ENCODE measurements at regions not wholly inside any gene's neighbourhood (a gene's known extent, or its start where the extent isn't known, plus 50 kb on each side); places are given as distances from the start of the nearest gene placed in this dataset.

DNA sequence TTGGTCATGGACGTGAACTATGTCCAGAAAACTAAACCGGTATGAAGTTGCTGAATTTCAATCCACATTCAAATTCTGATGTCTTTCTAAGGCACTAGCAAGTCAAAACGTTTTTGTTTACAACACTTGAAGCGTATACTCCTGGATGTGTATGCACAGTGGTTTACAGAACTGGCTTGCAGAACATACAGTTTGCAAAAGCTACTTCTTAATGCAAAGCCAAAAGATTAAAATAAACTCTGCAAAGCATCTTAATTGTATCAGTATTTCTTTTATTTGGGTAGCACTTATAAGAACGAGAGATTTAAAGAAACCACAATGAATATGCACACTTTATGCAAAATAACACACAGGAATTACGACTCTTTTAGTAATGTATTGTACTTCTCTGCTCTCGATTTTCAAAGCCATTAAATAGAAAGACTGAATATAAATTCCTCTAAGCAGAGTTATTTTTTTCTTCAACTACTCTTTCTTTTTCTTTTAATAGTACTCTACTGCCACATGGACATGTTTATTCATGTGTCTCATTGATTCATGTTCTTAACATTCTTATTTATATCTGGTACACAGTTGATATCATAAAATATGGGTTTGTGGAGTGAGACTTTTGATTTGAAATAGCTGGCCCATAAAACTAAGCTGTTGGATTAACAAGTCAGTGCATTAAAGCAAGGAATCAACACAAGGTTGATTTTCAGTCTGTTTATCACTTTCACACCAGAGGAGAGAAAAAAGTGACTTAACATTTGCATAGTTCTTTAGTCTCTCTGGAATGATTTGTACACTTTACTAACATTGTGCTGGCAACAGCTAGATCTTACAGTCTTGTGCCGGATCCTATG, 189.4 kb upstream of the STEAP4 start:
- no peak for DNase-seq (ENCODE audit: low read depth)

DNA sequence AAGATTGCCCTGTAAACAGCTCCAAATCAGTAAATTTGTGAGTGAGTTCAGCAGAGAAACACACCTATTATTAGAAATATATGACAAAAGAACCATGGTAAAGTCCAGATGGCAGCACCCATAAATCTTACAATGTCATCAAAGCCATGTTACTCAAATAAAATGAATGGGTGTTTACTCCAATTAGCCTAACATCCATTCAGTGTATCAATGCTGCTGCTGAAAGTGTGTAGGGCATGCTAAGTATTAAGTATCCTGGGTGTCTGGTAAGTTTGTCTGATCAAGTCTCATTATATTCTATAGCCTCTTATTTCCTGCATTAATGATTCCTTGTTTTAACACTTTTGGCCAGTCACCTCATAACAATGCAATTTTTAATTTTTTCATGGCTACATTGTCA, 185.5 kb upstream of the STEAP4 start:
- no peak for DNase-seq (ENCODE audit: low read depth)

DNA sequence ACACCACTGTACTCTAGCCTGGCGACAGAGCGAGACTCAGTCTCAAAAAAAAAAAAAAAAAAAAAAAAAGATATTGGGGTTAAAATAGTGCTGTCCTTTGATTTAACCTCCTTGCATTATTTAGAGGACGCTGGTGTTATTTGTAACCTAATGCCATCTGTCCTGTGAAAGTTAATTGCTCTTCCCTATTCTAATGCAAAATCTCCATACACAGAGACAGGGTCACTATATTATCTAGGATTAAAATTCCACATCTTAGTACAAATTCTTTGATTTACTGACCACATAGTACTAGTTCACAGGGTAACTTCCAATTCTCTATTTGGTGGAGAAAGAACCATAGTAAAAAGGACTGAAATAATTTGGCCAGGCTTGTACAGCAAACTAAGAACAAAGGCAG, 184.2 kb upstream of the STEAP4 start:
- DNase-seq (ENCODE audit: low read depth), result no peak

- DNase-seq (ENCODE audit: low read depth), result no peak
Measured at GRCh38 chr7:88490161-88490560, 183.5 kb upstream of the STEAP4 start.

GRCh38 chr7:88485821-88486220, 179.1 kb upstream of the STEAP4 start:
- DNase-seq (ENCODE audit: low read depth), result no peak

DNA sequence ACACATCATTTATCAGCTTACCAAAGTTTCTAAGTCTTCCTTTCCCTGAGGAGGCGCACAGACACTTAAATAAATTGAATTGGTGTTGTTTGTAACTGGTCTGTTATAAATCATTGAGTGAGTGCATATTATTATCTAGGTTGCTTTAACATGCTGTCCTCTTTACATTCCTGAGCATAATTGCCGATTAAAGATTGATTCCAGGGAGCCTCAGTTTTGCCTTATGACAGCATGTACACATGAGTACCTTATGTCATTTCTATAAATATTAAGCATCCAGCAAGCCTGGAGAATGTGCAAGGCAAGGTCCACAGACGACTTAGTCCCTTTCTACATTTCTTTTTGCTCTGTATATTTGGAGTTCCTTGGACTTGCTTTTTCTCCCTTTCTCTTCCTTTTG, 177.9 kb upstream of the STEAP4 start:
- DNase-seq (ENCODE audit: low read depth), result no peak

DNA sequence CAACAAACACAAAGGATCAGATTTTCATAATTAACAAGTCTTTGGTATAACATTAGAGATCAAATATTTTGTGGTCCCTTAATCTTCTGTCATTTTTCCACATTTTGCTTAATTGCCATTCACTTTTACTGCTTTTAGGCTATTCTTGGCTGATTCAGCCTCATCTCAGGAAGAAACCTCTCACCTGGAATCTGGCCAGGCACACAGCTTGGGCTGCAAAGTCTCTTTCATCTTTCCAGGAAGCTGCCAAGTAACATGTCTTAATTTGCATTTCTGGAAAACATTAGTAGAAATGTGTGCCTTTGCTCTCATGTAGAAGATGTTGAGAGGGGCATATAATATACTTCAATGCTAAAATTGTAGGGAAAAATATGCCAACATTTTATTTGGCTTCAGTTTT, 174.2 kb upstream of the STEAP4 start:
- DNase-seq (ENCODE audit: low read depth), result no peak

DNA sequence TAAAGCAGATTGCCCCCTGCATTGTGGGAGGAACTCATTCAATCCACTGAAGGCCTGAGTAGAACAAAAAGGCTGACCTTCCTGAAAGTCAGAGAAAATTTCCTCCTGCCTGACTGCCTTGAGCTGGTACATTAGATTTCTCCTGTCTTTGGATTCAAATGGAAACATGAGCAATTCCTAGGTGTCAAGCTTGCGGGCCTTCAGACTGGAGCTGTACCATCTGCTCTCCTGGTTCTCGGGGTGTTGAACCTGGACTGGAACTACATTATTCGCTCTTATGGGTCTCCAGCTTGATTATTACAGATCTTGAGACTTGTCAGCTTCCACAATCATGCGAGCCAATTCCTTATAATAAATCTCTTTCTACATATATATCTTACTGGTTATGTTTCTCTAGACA, 173.6 kb upstream of the STEAP4 start:
- no peak for DNase-seq (ENCODE audit: low read depth)

DNA sequence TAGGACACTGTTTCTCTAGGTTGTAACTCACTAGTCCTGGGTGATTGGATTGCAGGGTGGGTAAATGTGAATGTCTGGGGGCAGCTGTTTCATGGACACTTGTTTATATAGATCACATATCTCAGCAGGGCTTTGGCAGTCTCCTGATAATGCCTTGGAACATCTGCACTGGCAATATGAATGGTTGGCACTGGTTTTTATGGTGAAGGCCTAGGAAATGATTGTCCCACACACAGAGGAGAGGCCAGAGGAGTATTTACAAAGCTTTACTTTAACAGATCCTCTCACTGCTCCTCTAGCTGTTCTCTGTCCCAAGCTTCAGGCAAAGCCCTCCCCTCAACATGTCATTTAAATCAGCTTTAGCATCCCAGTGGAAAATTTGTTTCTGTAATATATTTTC, 171.3 kb upstream of the STEAP4 start:
- DNase-seq (ENCODE audit: low read depth), result no peak

DNA sequence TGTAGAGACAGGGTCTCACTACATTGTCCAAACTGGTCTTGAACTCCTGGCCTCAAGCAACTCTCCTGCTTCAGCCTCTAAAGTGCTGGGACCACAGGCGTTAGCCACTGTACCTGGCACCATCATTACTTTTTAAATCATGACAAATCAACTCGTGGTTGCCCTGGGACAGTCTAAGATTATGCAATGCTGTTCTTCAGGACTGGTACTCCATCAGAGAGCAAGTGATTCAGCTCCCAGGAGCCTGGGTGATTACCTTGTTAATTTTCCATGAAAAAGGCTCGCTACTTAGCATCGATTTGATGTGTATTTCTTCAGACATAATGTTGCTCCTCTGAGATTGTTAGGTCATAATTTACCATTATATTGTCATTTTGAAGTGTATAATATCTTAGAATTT, 158.9 kb upstream of the STEAP4 start:
- no peak for DNase-seq (ENCODE audit: low read depth)

GRCh38 chr7:88462799-88463198, 156.1 kb upstream of the STEAP4 start:
- no peak for DNase-seq (ENCODE audit: low read depth)

- no peak for DNase-seq (ENCODE audit: low read depth)
Measured at GRCh38 chr7:88460650-88461049, 154.0 kb upstream of the STEAP4 start.

DNA sequence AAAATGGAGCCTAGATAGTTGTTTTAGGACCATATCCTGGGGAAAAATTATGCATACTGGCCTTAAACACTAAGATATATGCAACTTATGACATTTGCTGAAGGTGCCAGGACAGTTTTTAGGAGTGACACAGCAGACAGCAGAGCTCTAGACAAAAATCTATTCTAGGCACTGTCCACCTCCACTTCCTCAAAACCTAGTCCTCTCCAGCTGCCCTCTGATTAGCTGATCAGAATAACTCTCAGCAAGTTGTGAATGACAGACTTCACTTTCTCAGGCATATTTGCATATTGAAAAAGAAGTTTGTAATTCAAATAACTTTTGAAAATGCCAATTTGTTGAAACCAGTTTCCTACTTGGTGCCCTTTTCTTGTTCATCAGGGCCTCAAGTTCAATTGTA, 152.3 kb upstream of the STEAP4 start:
- DNase-seq (ENCODE audit: low read depth), result no peak

GRCh38 chr7:88458279-88458678, 151.6 kb upstream of the STEAP4 start:
- DNase-seq (ENCODE audit: low read depth), result no peak

- no peak for DNase-seq (ENCODE audit: low read depth)
Measured at GRCh38 chr7:88457320-88457719, 150.6 kb upstream of the STEAP4 start.

GRCh38 chr7:88456490-88456889, 149.8 kb upstream of the STEAP4 start:
- no peak for DNase-seq (ENCODE audit: low read depth)

- no peak for DNase-seq (ENCODE audit: low read depth)
Measured at GRCh38 chr7:88455696-88456095, 149.0 kb upstream of the STEAP4 start.

- no peak for DNase-seq (ENCODE audit: low read depth)
Measured at GRCh38 chr7:88452646-88453045, 146.0 kb upstream of the STEAP4 start.

DNA sequence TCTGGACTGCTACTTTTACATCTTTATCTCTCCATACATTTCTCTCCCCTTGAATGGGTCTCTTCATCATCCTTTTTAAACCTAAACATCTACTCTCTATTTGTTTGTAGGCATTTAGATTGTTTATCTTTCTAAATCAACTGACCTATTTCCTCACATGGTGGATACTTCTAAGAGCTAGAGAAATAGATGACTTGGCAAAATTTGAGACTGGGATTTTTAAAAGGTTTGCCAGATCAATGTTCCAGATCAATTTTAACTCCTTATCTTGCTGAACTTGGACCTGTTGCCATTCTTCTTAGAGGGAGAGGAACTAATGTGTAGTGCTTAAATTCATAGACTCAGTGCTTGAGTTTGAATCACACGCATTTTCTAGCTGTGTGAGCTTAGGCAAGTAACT, 144.2 kb upstream of the STEAP4 start:
- no peak for DNase-seq (ENCODE audit: low read depth)

- no peak for DNase-seq (ENCODE audit: low read depth)
Measured at GRCh38 chr7:88449410-88449809, 142.7 kb upstream of the STEAP4 start.

DNA sequence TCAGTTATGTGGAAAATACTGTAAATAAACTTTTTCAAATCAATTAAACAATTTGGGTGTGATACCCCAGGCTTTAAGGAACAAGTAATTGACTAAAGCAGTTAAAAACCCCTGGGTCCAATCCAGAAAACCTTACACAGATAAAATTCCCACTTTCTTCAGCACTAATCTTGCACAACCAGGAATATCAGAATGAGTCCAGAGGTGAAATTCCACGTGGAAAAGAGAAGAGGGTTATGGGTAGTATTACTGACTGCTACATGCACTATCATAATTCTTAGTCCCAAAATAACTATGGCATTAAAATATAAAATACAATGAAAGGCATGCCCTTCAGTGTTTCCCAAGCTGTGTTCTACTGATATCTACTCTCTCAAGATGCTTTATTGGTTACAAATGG, 135.7 kb upstream of the STEAP4 start:
- DNase-seq (ENCODE audit: low read depth), result no peak

GRCh38 chr7:88437132-88437531, 130.4 kb upstream of the STEAP4 start:
- no peak for DNase-seq (ENCODE audit: low read depth)

- DNase-seq (ENCODE audit: low read depth), result no peak
Measured at GRCh38 chr7:88432301-88432700, 125.6 kb upstream of the STEAP4 start.

DNA sequence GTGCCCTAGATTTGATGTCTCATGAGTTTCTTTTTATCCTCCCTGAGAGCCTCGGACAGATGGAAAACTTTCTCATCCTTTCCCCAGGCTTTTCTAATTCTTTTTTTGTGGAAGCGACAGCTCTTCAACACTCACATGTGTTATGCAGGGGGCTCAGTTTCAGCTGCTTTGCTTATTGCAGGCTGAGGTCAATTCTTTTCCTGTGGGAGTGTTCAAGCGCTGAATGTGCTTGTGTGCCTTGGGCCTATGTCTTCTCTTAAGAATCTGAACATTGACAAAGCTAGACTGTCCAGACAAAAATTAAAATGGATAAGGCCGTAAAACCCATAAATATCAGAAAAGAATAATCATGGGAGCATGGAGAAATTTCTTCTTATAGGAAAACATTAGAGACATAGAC, 125.2 kb upstream of the STEAP4 start:
- DNase-seq (ENCODE audit: low read depth), result no peak

All from ELR (cell line).